ENCODE measurements at regions not wholly inside any gene's neighbourhood (a gene's known extent, or its start where the extent isn't known, plus 50 kb on each side); places are given as distances from the start of the nearest gene placed in this dataset.

GRCh38 chr5:33291216-33292000 is 149.4 kb upstream of the TARS1 start:
- WGBS (ENCODE audit: missing lambda C conversion rate): 55% methylated on average over 3 of the region's 3 CpGs
- ATAC-seq (no peak), FAIRE-seq (no peak)

GRCh38 chr5:33297760-33298216 is 143.0 kb upstream of the TARS1 start:
- CTCF ChIA-PET: interaction anchor here (0.9 to 6.0 kb wide), 5 partner anchors 13 to 589 kb away, joined by 3 to 54 read pairs (median 4); no protein-coding TSS in a partner anchor
- WGBS (ENCODE audit: missing lambda C conversion rate): 88% methylated on average over 22 of the region's 23 CpGs
- ATAC-seq: peak in 1 of 2 experiments; percentile 69; a peak in 3 of 6 replicates

More at GRCh38 chr5:33291216-33292000, 149.4 kb upstream of the TARS1 start:
- DNase-seq (ENCODE audit: low read depth in 1 of 2, low spot score in 1 of 2): no peak
- TF ChIP-seq HOXA7 (CRISPR knock-in tag; IDR thresholded peaks at IDR 0.05): no peak
- Histone ChIP-seq H3K4me2 (no peak overlapping the region), H3K9me3 (0 out of 3 replicates have a peak, but pooled peaks cover 3% of the 10 kb centered on the region), H3K27ac (no peak overlapping the region), H3K4me3 (no peak overlapping the region), H3K4me1 (no peaks in the 10 kb centered on the region)
- ChIA-PET CTCF (interaction anchor here (0.7 to 1.2 kb wide), 3 partner anchors 8 to 76 kb away, joined by 3 to 7 read pairs (median 3); no protein-coding TSS in a partner anchor), POLR2A (no interaction called here)

GRCh38 chr5:33299621-33300208 is 141.1 kb upstream of the TARS1 start:
- no peaks in the 10 kb centered on the region for H3K9me3 ChIP-seq
- FAIRE-seq: peak; percentile 61
- ATAC-seq: peak; percentile 74 to 84; a peak in 5 of 6 replicates
- peak; percentile 2 to 47 for DNase-seq (ENCODE audit: low read depth in 1 of 2, low spot score in 1 of 2)
- H3K27ac ChIP-seq: peak overlapping the region; percentile 9 to 29; a peak in 2 of 6 replicates
- TF ChIP-seq SMC3 (IDR thresholded peaks at IDR 0.05) (peak; percentile 71), REST (IDR thresholded peaks at IDR 0.05) (no peak), CTCF (IDR thresholded peaks at IDR 0.05) (peak; percentile 75), RAD21 (conservative IDR thresholded peaks at IDR 0.05 in 1 of 2, IDR thresholded peaks at IDR 0.05 in 1 of 2) (peak; percentile 79 to 83)
- ChIA-PET POLR2A (interaction anchor here (1.3 kb wide), 1 partner anchor 26 kb away, joined by 3 read pairs; no protein-coding TSS in a partner anchor), CTCF (interaction anchor here (0.6 to 6.0 kb wide), 40 partner anchors 9 to 1540 kb away, joined by 3 to 54 read pairs (median 4); partner anchors contain the start of gene NPR3)
- peak overlapping the region; percentile 50 for H3K4me2 ChIP-seq
- H3K4me3 ChIP-seq: no peak overlapping the region
- H3K4me1 ChIP-seq: peaks cover 5% of the 10 kb centered on the region; the same call in 1 of the 3 replicates
- WGBS (ENCODE audit: missing lambda C conversion rate): 19% methylated on average over 5 of the region's 5 CpGs

More at GRCh38 chr5:33297760-33298216, 143.0 kb upstream of the TARS1 start:
- H3K4me2 ChIP-seq: no peak overlapping the region
- H3K9me3 ChIP-seq: no peaks in the 10 kb centered on the region
- H3K4me3 ChIP-seq: no peak overlapping the region
- POLR2A ChIA-PET: no interaction called here
- H3K4me1 ChIP-seq: peaks cover 5% of the 10 kb centered on the region; the same call in 1 of the 3 replicates
- no peak for FAIRE-seq
- TF ChIP-seq SMC3 (IDR thresholded peaks at IDR 0.05) (peak; percentile 32; the same call in 2 of the 3 replicates), CTCF (IDR thresholded peaks at IDR 0.05) (peak; percentile 43; the same call in 2 of the 3 replicates), RAD21 (conservative IDR thresholded peaks at IDR 0.05 in 1 of 2, IDR thresholded peaks at IDR 0.05 in 1 of 2) (peak; percentile 36 to 37; a peak in 3 of 5 replicates), TFCP2L1 (CRISPR knock-in tag; IDR thresholded peaks at IDR 0.05) (no peak), ZNF302 (CRISPR knock-in tag; IDR thresholded peaks at IDR 0.05) (no peak), FOSB (CRISPR knock-in tag; IDR thresholded peaks at IDR 0.05) (no peak)
- peak in 1 of 2 experiments; percentile 11 for DNase-seq (ENCODE audit: low read depth in 1 of 2, low spot score in 1 of 2)
- no peak overlapping the region for H3K27ac ChIP-seq

Data from A549 (cell line).